PC-9 (cell line): ENCODE measurements at regions not wholly inside any gene's neighbourhood (a gene's known extent, or its start where the extent isn't known, plus 50 kb on each side); places are given as distances from the start of the nearest gene placed in this dataset.

ENCODE experiments used
- BruUV-seq: library from RNA; stranded (reverse); fragments of 400-500 nt; replicated peaks from 2 replicates; lab custom pipeline; 2021; lab: Mats Ljungman, UMichigan
- CTCF ChIA-PET: fragments of 300-600 bp; sonication (Branson Sonifier 250); formaldehyde crosslinking; loops from one replicate; lab custom pipeline; 2022; ENCODE audit warnings: antibody characterized with exemption; lab: Charles Lee
- POLR2A ChIA-PET: fragments of 300-600 bp; sonication (Branson Sonifier 250); formaldehyde crosslinking; loops from one replicate; lab custom pipeline; 2022; ENCODE audit warnings: antibody characterized with exemption; ENCODE audit not compliant: unreplicated experiment; lab: Charles Lee
- DNase-seq, 2 experiments: peaks; one replicate each; pipeline versions ENCODE4 v3.0.0 to v3.0.0-alpha.2; 2015 to 2022; ENCODE audit warnings: mixed read lengths in 1 of 2
- H2AFZ ChIP-seq: fragments of 200-600 bp; sonication (generic); 2 replicates; pipeline ENCODE4 v1.8.1; 2017; ENCODE audit warnings: antibody characterized with exemption
- H3F3A ChIP-seq: fragments of 200-600 bp; sonication (generic); 2 replicates; pipeline ENCODE4 v1.8.1; 2017; ENCODE audit warnings: antibody characterized with exemption, mild to moderate bottlenecking, low read depth; ENCODE audit not compliant: insufficient read depth
- H3K27ac ChIP-seq: fragments of 200-600 bp; sonication (generic); 2 replicates; pipeline ENCODE4 v1.6.1; 2016; ENCODE audit warnings: mixed run types
- H3K27me3 ChIP-seq: fragments of 200-600 bp; sonication (generic); 2 replicates; pipeline ENCODE4 v1.6.1; 2016; ENCODE audit warnings: low read depth, mixed run types; ENCODE audit not compliant: insufficient read depth
- H3K36me3 ChIP-seq: fragments of 200-600 bp; sonication (generic); 2 replicates; pipeline ENCODE4 v1.6.1; 2016; ENCODE audit warnings: low read depth, mixed run types
- H3K4me1 ChIP-seq: fragments of 200-600 bp; sonication (generic); replicated peaks from 2 replicates; pipeline ENCODE4 v1.6.1; 2016; ENCODE audit warnings: mixed run types; ENCODE audit not compliant: insufficient read depth
- H3K4me2 ChIP-seq: fragments of 200-600 bp; sonication (generic); 2 replicates; pipeline ENCODE4 v1.6.1; 2017; ENCODE audit warnings: mixed run types
- H3K4me3 ChIP-seq: fragments of 200-600 bp; sonication (generic); 2 replicates; pipeline ENCODE4 v1.6.1; 2016; ENCODE audit warnings: mixed run types
- H3K79me2 ChIP-seq: fragments of 200-600 bp; sonication (generic); 2 replicates; pipeline ENCODE4 v1.6.1; 2017; ENCODE audit warnings: low read depth, mixed run types
- H3K9me2 ChIP-seq: fragments of 200-600 bp; sonication (generic); 2 replicates; pipeline ENCODE4 v1.8.1; 2017; ENCODE audit warnings: mild to moderate bottlenecking; ENCODE audit not compliant: insufficient read depth
- H3K9me3 ChIP-seq: fragments of 200-600 bp; sonication (generic); 2 replicates; pipeline ENCODE4 v1.8.1; 2016; ENCODE audit warnings: low read depth; ENCODE audit not compliant: insufficient read depth
- H4K20me1 ChIP-seq: fragments of 200-600 bp; sonication (generic); 2 replicates; pipeline ENCODE4 v1.8.1; 2017; ENCODE audit not compliant: insufficient read depth
- CTCF ChIP-seq: fragments of 200-600 bp; sonication (generic); conservative IDR thresholded peaks from 2 replicates; pipeline ENCODE4 v1.6.1; 2017; ENCODE audit warnings: mixed run types, antibody characterized with exemption, mild to moderate bottlenecking, moderate library complexity
- EZH2 ChIP-seq: fragments of 200-600 bp; sonication (generic); IDR thresholded peaks from 2 replicates; pipeline ENCODE4 v1.8.0; 2017; ENCODE audit warnings: antibody characterized with exemption, low read depth
- intact Hi-C: fragments of 100-400 bp; cut with micrococcal nuclease; formaldehyde crosslinking; loops from one replicate; pipeline ENCODE4 v1.10.0; 2022; ENCODE audit not compliant: unreplicated experiment

GRCh38 chr11:45067966-45068365 lies 78.5 kb upstream of the PRDM11 start:
- CTCF ChIA-PET: no interaction called here

GRCh38 chr11:45071232-45071631 lies 75.2 kb upstream of the PRDM11 start:
- H3K4me3 ChIP-seq: no peak overlapping the region
- intact Hi-C loops: no loop called here
- H3K36me3 ChIP-seq: no peaks in the 10 kb centered on the region
- no peak overlapping the region for H3K27ac ChIP-seq
- CTCF ChIA-PET: interaction anchor here (1.0 kb wide), 1 partner anchor 12 kb away, joined by 3 read pairs; no protein-coding TSS in a partner anchor
- H3K27me3 ChIP-seq: peaks cover 44% of the 10 kb centered on the region
- no peaks in the 10 kb centered on the region for H3F3A ChIP-seq
- H3K9me2 ChIP-seq: no peaks in the 10 kb centered on the region
- no peaks in the 10 kb centered on the region for H3K9me3 ChIP-seq
- no peak for DNase-seq
- no peaks in the 10 kb centered on the region for H3K4me1 ChIP-seq
- no peak overlapping the region for H2AFZ ChIP-seq
- H3K79me2 ChIP-seq: no peaks in the 10 kb centered on the region
- no TSS peak for BruUV-seq
- TF ChIP-seq CTCF: no peak
- no peak for TF ChIP-seq EZH2
- POLR2A ChIA-PET: no interaction called here
- no peaks in the 10 kb centered on the region for H4K20me1 ChIP-seq
- H3K4me2 ChIP-seq: no peak overlapping the region

More at GRCh38 chr11:45067966-45068365, 78.5 kb upstream of the PRDM11 start:
- Histone ChIP-seq H3K4me3 (no peak overlapping the region), H3K4me1 (no peaks in the 10 kb centered on the region), H3K36me3 (no peaks in the 10 kb centered on the region), H3K79me2 (no peaks in the 10 kb centered on the region), H3F3A (no peaks in the 10 kb centered on the region), H3K27me3 (peaks cover 36% of the 10 kb centered on the region), H3K27ac (no peak overlapping the region), H3K9me2 (no peaks in the 10 kb centered on the region), H2AFZ (no peak overlapping the region), H3K4me2 (no peak overlapping the region), H3K9me3 (no peaks in the 10 kb centered on the region), H4K20me1 (no peaks in the 10 kb centered on the region)
- BruUV-seq: no TSS peak
- TF ChIP-seq EZH2 (no peak), CTCF (no peak)
- intact Hi-C loops: no loop called here
- POLR2A ChIA-PET: no interaction called here
- DNase-seq: no peak

- Histone ChIP-seq H3K4me1 (no peaks in the 10 kb centered on the region), H3K4me3 (no peak overlapping the region), H3K27ac (no peak overlapping the region), H3F3A (no peaks in the 10 kb centered on the region), H3K36me3 (no peaks in the 10 kb centered on the region), H2AFZ (no peak overlapping the region), H3K4me2 (no peak overlapping the region), H3K9me3 (no peaks in the 10 kb centered on the region), H3K9me2 (no peaks in the 10 kb centered on the region), H4K20me1 (no peaks in the 10 kb centered on the region), H3K27me3 (peaks cover 40% of the 10 kb centered on the region), H3K79me2 (no peaks in the 10 kb centered on the region)
- no peak for TF ChIP-seq CTCF
- TF ChIP-seq EZH2: no peak
- BruUV-seq: no TSS peak
- POLR2A ChIA-PET: no interaction called here
- intact Hi-C loops: no loop called here
- CTCF ChIA-PET: interaction anchor here (0.6 kb wide), 1 partner anchor 147 kb away, joined by 5 read pairs; no protein-coding TSS in a partner anchor
- no peak for DNase-seq
Measured at GRCh38 chr11:45073685-45074141, 72.7 kb upstream of the PRDM11 start.
